Spleen (tissue), 7 donors: ENCODE measurements at regions not wholly inside any gene's neighbourhood (a gene's known extent, or its start where the extent isn't known, plus 50 kb on each side); places are given as distances from the start of the nearest gene placed in this dataset.

Experiments
- CTCF ChIP-seq, 11 experiments: fragments of 200-600 bp in 7 of 11; fragments of 450-650 bp in 4 of 11; sonication (generic) in 4 of 11; IDR thresholded peaks in 8 of 11; conservative IDR thresholded peaks in 3 of 11; 1 replicate in 7 of 11; 2 replicates in 4 of 11; pipeline versions ENCODE4 v1.4.0 to v1.8.0; 2016 to 2021; ENCODE audit warnings: antibody characterized with exemption in 11 of 11, inconsistent platforms in 4 of 11, mild to moderate bottlenecking in 1 of 11
- POLR2A ChIP-seq, 3 donors: fragments of 450-650 bp; IDR thresholded peaks; one replicate each; pipeline ENCODE4 v1.5.1; 2017; ENCODE audit warnings: antibody characterized with exemption in 3 of 3, mild to moderate bottlenecking in 1 of 3
- donor health status: DM: no; HTN: no; CAD: no; lungs with moderate emphysema.
- donor health status: DM: no; HTN: no; CAD: no.
- donor health status: DM: no; HTN: no; CAD: no.

GRCh38 chr7:115350764-115351163, 428.9 kb downstream of the MDFIC start:
- TF ChIP-seq POLR2A (IDR thresholded peaks at IDR 0.05) (no peak), CTCF (IDR thresholded peaks at IDR 0.05 in 8 of 11, conservative IDR thresholded peaks at IDR 0.05 in 3 of 11) (no peak)
